Psoas muscle (tissue), 7 donors: ENCODE measurements at regions not wholly inside any gene's neighbourhood (a gene's known extent, or its start where the extent isn't known, plus 50 kb on each side); places are given as distances from the start of the nearest gene placed in this dataset.

Experiments used
- ATAC-seq, 4 donors: fragments of 200-7000 bp; cut with Tn5 transposase; one replicate each; pipeline ENCODE4 v1.9.1; 2020; ENCODE audit warnings: moderate library complexity in 3 of 4, mild to moderate bottlenecking in 2 of 4
- DNase-seq, 2 donors: peaks; one replicate each; pipeline ENCODE4 v3.0.0-alpha.2; 2020
- H3K27ac ChIP-seq: fragments of 200-600 bp; one replicate; pipeline ENCODE4 v1.8.0; 2022
- H3K27me3 ChIP-seq, 3 donors: fragments of 200-600 bp in 1 of 3; one replicate each; pipeline versions ENCODE4 v1.6.1 to v1.8.0; 2013 to 2022; ENCODE audit warnings: low read length in 2 of 3, mild to moderate bottlenecking in 2 of 3, moderate library complexity in 1 of 3; ENCODE audit not compliant: insufficient read depth in 3 of 3
- H3K36me3 ChIP-seq, 2 donors: fragments of 200-600 bp in 1 of 2; one replicate each; pipeline versions ENCODE4 v1.6.1 to v1.8.0; 2013 to 2022; ENCODE audit warnings: low read depth in 1 of 2, mild to moderate bottlenecking in 1 of 2, moderate library complexity in 1 of 2; ENCODE audit not compliant: insufficient read depth in 1 of 2
- H3K4me1 ChIP-seq: fragments of 200-600 bp; one replicate; pipeline ENCODE4 v1.8.0; 2022
- H3K4me3 ChIP-seq: fragments of 200-600 bp; one replicate; pipeline ENCODE4 v1.8.0; 2022; ENCODE audit warnings: mild to moderate bottlenecking
- H3K9me3 ChIP-seq: fragments of 200-600 bp; one replicate; pipeline ENCODE4 v1.8.0; 2022
- WGBS, 3 donors: extraction: QIAGEN DNeasy Blood & Tissue Kit; methylation state at CpG; one replicate each; pipeline versions ENCODE4 v1.1.6 to v1.1.7; 2013; 5-methylcytosine and 5-hydroxymethylcytosine counted together
- intact Hi-C, 2 donors: fragments of 100-400 bp; cut with DNase I; formaldehyde crosslinking; loops; one replicate each; pipeline versions ENCODE4 v1.11.0 to v1.14.2; 2022
- TF ChIP-seq, protein P1 (sequence below): fragments of 200-600 bp; IDR thresholded peaks from one replicate; pipeline ENCODE4 v1.8.0; 2022; ENCODE audit warnings: antibody characterized with exemption
- donor health status: healthy with polysubstance abuse.
- donor health status: DM: no; HTN: no; CAD: no; lungs with moderate emphysema.
- donor health status: Bipolar disorder and iron deficiency.
- donor health status: healthy.
- donor health status: DM: yes; HTN: yes; CAD: no.
- donor health status: DM: no; HTN: no; CAD: no.
- donor health status: DM: yes; HTN: yes; CAD: no.

- H3K4me1 ChIP-seq = no peaks in the 10 kb centered on the region
- H3K27me3 ChIP-seq = no peaks in the 10 kb centered on the region
- H3K36me3 ChIP-seq = no peaks in the 10 kb centered on the region
- no peak for DNase-seq
- ATAC-seq = no peak
- TF ChIP-seq, protein P1, sequence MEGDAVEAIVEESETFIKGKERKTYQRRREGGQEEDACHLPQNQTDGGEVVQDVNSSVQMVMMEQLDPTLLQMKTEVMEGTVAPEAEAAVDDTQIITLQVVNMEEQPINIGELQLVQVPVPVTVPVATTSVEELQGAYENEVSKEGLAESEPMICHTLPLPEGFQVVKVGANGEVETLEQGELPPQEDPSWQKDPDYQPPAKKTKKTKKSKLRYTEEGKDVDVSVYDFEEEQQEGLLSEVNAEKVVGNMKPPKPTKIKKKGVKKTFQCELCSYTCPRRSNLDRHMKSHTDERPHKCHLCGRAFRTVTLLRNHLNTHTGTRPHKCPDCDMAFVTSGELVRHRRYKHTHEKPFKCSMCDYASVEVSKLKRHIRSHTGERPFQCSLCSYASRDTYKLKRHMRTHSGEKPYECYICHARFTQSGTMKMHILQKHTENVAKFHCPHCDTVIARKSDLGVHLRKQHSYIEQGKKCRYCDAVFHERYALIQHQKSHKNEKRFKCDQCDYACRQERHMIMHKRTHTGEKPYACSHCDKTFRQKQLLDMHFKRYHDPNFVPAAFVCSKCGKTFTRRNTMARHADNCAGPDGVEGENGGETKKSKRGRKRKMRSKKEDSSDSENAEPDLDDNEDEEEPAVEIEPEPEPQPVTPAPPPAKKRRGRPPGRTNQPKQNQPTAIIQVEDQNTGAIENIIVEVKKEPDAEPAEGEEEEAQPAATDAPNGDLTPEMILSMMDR = no peak
- H3K27ac ChIP-seq = no peak overlapping the region
- no peak overlapping the region for H3K4me3 ChIP-seq
- 83 to 92% (median 87%) methylated on average over 1 of the region's 1 CpG for WGBS, 3 donors
- no peaks in the 10 kb centered on the region for H3K9me3 ChIP-seq
- intact Hi-C loops = no loop called here
These were observed 168.3 kb upstream of the GPC6 start for GRCh38 chr13:93058301-93058700.

DNA sequence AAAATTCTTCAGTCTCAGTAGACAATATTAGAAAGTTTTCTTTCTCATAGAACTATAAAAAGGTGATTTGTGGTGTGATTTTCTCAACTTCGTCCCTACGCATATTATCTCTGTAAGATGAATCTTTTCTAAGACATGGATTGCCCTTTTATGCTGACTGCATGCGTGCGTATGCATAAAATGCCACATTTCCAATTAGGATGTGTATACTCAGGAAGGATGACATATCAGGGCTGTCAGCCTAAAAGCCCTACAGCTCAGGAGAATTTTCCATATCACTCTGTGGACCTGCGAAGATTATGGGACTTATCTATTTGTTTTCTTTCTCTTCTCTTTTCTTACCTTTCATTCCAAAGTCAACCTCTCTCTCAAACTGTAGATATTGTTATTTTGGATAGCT lies 166.5 kb upstream of the GPC6 start:
- H3K9me3 ChIP-seq = no peaks in the 10 kb centered on the region
- no peaks in the 10 kb centered on the region for H3K4me1 ChIP-seq
- DNase-seq = no peak
- intact Hi-C loops = no loop called here
- no peak overlapping the region for H3K27ac ChIP-seq
- no peaks in the 10 kb centered on the region for H3K36me3 ChIP-seq
- H3K27me3 ChIP-seq = no peaks in the 10 kb centered on the region
- TF ChIP-seq, protein P1 = no peak
- WGBS, 3 donors = 82 to 89% (median 86%) methylated on average over 5 of the region's 5 CpGs
- ATAC-seq = no peak
- no peak overlapping the region for H3K4me3 ChIP-seq

- no peaks in the 10 kb centered on the region for H3K27me3 ChIP-seq
- no peak overlapping the region for H3K4me3 ChIP-seq
- no peaks in the 10 kb centered on the region for H3K9me3 ChIP-seq
- no peak overlapping the region for H3K27ac ChIP-seq
- ATAC-seq (no peak), DNase-seq (no peak)
- no peaks in the 10 kb centered on the region for H3K36me3 ChIP-seq
- TF ChIP-seq, protein P1 = no peak
- WGBS, 3 donors = 65 to 72% (median 71%) methylated on average over 4 of the region's 4 CpGs
- intact Hi-C loops = no loop called here
- H3K4me1 ChIP-seq = no peaks in the 10 kb centered on the region
These were observed 160.4 kb upstream of the GPC6 start for GRCh38 chr13:93066187-93066586.

GRCh38 chr13:93079294-93079693 lies 147.3 kb upstream of the GPC6 start:
- intact Hi-C loops = no loop called here
- no peak for DNase-seq
- ATAC-seq = no peak
- no peaks in the 10 kb centered on the region for H3K36me3 ChIP-seq
- H3K4me1 ChIP-seq = no peaks in the 10 kb centered on the region
- no peaks in the 10 kb centered on the region for H3K9me3 ChIP-seq
- no peaks in the 10 kb centered on the region for H3K27me3 ChIP-seq
- H3K27ac ChIP-seq = no peak overlapping the region
- WGBS, 3 donors = 5 to 32% (median 17%) methylated on average over 1 of the region's 1 CpG
- TF ChIP-seq, protein P1 = no peak
- no peak overlapping the region for H3K4me3 ChIP-seq

DNA sequence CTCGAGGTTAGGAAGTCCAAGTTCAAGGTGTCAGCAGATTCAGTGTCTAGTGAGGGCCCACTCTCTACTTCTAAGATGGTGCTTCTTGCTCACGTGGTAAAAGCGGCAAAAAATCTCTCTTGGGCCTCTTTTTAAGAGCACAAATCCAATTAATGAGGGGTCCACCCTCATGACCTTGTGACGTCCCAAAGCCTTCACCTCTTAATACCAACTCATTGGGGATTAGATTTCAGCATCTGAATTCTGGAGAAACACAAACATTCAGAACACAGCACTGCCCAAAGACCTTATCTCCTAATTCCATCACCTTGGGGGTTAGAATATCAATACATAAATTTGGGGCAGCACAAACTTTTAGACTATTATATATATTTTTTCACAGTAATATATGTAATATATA lies 146.4 kb upstream of the GPC6 start:
- ATAC-seq (no peak), DNase-seq (no peak)
- no peaks in the 10 kb centered on the region for H3K9me3 ChIP-seq
- no peaks in the 10 kb centered on the region for H3K4me1 ChIP-seq
- TF ChIP-seq, protein P1 = no peak
- 66 to 82% (median 77%) methylated on average over 4 of the region's 4 CpGs for WGBS, 3 donors
- intact Hi-C loops = no loop called here
- no peak overlapping the region for H3K4me3 ChIP-seq
- H3K36me3 ChIP-seq = no peaks in the 10 kb centered on the region
- no peak overlapping the region for H3K27ac ChIP-seq
- no peaks in the 10 kb centered on the region for H3K27me3 ChIP-seq
